Pancreas (tissue), 10 donors: ENCODE measurements at regions not wholly inside any gene's neighbourhood (a gene's known extent, or its start where the extent isn't known, plus 50 kb on each side); places are given as distances from the start of the nearest gene placed in this dataset.

Source experiments
- ATAC-seq, 4 donors: fragments of 200-7000 bp; cut with Tn5 transposase; one replicate each; pipeline versions ENCODE4 v1.8.0 to v1.9.1; 2020; ENCODE audit warnings: mild to moderate bottlenecking in 4 of 4, moderate library complexity in 4 of 4
- DNase-seq, 6 donors: peaks; one replicate each; pipeline ENCODE4 v3.0.0-alpha.2; 2020
- FAIRE-seq: peaks from 2 replicates; lab custom pipeline; 2012; peaks lifted over from hg19 to GRCh38; lab: Jason Lieb, UNC
- H3K27ac ChIP-seq, 4 donors: fragments of 200-600 bp; sonication (generic); 1 replicate in 3 of 4; 2 replicates in 1 of 4; pipeline versions ENCODE4 v1.5.0 to v1.8.0; 2020
- H3K27me3 ChIP-seq, 4 donors: fragments of 200-600 bp; one replicate each; pipeline ENCODE4 v1.8.0; 2021
- H3K36me3 ChIP-seq, 3 donors: fragments of 200-600 bp; sonication (generic) in 1 of 3; one replicate each; pipeline versions ENCODE4 v1.5.0 to v1.8.0; 2020 to 2021
- H3K4me1 ChIP-seq, 3 donors: fragments of 200-600 bp; one replicate each; pipeline ENCODE4 v1.8.0; 2021
- H3K4me3 ChIP-seq, 4 donors: fragments of 200-600 bp; sonication (generic) in 2 of 4; one replicate each; pipeline versions ENCODE4 v1.5.0 to v1.8.0; 2020 to 2021
- H3K9me3 ChIP-seq, 4 donors: fragments of 200-600 bp; one replicate each; pipeline ENCODE4 v1.8.0; 2021
- WGBS, 2 donors: extraction: QIAGEN DNeasy Blood & Tissue Kit; methylation state at CpG; one replicate each; pipeline ENCODE4 v1.1.7; 2013; 5-methylcytosine and 5-hydroxymethylcytosine counted together
- intact Hi-C, 3 donors: fragments of 100-400 bp; cut with DNase I; formaldehyde crosslinking; loops; one replicate each; pipeline versions ENCODE4 v1.11.1 to v1.14.2; 2022
- TF ChIP-seq, protein P1 (sequence below), 4 donors: fragments of 200-600 bp; sonication (generic) in 3 of 4; IDR thresholded peaks; one replicate each; pipeline versions ENCODE4 v1.5.0 to v1.8.0; 2021; ENCODE audit warnings: antibody characterized with exemption in 4 of 4
- donor health status: healthy with polysubstance abuse.
- donor health status: DM: no; HTN: no; CAD: no; lungs with moderate emphysema.
- donor health status: DM: no; HTN: no; CAD: no.
- donor health status: control.
- donor health status: control.
- donor health status: Bipolar disorder and iron deficiency.
- donor health status: DM: yes; HTN: yes; CAD: no.
- donor health status: DM: no; HTN: no; CAD: no.
- donor health status: DM: no; HTN: no; CAD: no.
- donor health status: DM: yes; HTN: yes; CAD: no.

DNA sequence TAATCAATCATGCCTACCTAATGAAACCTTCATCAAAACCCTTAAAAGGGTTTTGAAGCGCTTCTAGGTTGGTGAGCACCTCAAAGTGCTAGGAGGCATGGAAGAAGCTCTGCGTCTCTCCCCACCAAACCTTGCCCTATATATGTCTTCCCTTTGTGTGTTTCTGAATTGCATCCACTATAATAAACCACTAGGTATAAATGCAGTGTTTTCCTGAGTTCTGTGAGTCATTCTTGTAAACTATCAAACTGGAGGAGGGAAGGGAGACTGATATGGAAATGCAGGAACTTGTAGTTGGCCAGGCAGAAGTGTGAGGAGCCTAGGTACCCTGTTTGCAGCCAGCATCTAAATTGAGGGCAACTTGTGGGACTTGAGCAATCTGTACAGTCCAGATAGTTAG lies 698.8 kb downstream of the DOK5 start:
- intact Hi-C loops = no loop called here
- DNase-seq (no peak), ATAC-seq (no peak), FAIRE-seq (no peak)
- H3K36me3 ChIP-seq = no peaks in the 10 kb centered on the region
- WGBS, 2 donors = 44 to 50% methylated on average over 2 of the region's 2 CpGs
- TF ChIP-seq, protein P1, sequence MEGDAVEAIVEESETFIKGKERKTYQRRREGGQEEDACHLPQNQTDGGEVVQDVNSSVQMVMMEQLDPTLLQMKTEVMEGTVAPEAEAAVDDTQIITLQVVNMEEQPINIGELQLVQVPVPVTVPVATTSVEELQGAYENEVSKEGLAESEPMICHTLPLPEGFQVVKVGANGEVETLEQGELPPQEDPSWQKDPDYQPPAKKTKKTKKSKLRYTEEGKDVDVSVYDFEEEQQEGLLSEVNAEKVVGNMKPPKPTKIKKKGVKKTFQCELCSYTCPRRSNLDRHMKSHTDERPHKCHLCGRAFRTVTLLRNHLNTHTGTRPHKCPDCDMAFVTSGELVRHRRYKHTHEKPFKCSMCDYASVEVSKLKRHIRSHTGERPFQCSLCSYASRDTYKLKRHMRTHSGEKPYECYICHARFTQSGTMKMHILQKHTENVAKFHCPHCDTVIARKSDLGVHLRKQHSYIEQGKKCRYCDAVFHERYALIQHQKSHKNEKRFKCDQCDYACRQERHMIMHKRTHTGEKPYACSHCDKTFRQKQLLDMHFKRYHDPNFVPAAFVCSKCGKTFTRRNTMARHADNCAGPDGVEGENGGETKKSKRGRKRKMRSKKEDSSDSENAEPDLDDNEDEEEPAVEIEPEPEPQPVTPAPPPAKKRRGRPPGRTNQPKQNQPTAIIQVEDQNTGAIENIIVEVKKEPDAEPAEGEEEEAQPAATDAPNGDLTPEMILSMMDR (IDR thresholded peaks at IDR 0.05) = no peak
- no peaks in the 10 kb centered on the region for H3K4me1 ChIP-seq
- H3K27ac ChIP-seq = no peak overlapping the region
- H3K9me3 ChIP-seq = no peaks in the 10 kb centered on the region
- no peak overlapping the region for H3K4me3 ChIP-seq
- H3K27me3 ChIP-seq = no peaks in the 10 kb centered on the region

DNA sequence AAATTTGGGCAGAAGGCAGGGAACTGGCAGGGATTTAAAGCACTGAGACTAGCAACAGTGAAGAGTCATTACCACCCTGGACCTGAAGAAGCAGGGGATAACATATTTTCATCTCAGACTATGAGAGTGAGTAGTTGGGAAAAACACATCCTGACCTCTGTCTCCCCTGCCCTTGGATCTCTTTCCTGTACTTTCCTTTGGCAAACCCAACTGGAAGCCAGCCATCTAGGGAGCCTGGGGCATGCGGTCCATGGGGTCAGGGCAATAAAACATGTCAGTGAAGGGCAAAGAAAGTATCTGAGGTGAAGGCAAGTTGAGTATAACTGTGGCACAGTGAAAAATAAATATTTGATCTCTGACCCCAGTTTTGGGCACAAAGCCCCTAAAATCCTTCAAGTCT lies 698.2 kb downstream of the DOK5 start:
- WGBS, 2 donors = 31 to 35% methylated on average over 1 of the region's 1 CpG
- Histone ChIP-seq H3K27ac (no peak overlapping the region), H3K4me3 (no peak overlapping the region), H3K27me3 (no peaks in the 10 kb centered on the region), H3K4me1 (no peaks in the 10 kb centered on the region), H3K9me3 (no peaks in the 10 kb centered on the region), H3K36me3 (no peaks in the 10 kb centered on the region)
- ATAC-seq (no peak), FAIRE-seq (no peak), DNase-seq (no peak)
- TF ChIP-seq, protein P1 (IDR thresholded peaks at IDR 0.05) = no peak
- intact Hi-C loops = no loop called here

DNA sequence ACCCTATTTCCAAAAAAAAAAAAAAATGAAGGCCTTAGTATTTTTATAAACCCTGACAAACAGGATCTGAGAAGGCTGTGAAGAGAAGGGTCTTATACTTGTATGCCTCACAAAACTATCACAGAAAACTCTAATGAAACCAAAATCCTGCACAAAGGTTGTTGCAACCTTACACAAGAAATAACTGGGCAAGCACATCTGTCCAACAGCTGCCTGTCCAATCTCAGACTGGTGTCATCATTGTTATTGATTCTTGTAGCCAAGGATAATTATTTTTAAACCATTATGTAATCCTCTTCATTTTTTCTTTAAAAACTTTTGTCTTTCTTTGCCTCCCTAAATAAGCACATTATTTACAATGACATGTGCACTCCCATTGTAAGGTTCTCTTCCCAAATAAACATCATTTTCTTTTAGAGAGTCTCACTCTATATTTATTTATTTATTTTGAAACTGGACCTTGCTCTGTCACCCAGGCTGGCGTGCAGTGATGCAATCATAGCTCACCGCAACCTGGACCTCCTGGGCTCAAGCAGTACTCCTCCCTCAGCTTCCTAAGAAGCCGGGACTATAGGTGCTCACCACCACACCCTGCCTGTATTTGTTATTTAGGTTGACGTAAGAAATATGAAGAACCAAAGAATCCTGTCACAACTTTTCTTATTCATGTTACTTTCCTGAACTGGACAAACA lies 697.1 kb downstream of the DOK5 start:
- no peaks in the 10 kb centered on the region for H3K36me3 ChIP-seq
- H3K9me3 ChIP-seq = no peaks in the 10 kb centered on the region
- no peak for ATAC-seq
- no peaks in the 10 kb centered on the region for H3K4me1 ChIP-seq
- TF ChIP-seq, protein P1 (IDR thresholded peaks at IDR 0.05) = no peak
- no peak for DNase-seq
- no peak for FAIRE-seq
- H3K27ac ChIP-seq = no peak overlapping the region
- intact Hi-C loops = no loop called here
- H3K27me3 ChIP-seq = no peaks in the 10 kb centered on the region
- no peak overlapping the region for H3K4me3 ChIP-seq
- WGBS, 2 donors = 69 to 74% methylated on average over 4 of the region's 4 CpGs

DNA sequence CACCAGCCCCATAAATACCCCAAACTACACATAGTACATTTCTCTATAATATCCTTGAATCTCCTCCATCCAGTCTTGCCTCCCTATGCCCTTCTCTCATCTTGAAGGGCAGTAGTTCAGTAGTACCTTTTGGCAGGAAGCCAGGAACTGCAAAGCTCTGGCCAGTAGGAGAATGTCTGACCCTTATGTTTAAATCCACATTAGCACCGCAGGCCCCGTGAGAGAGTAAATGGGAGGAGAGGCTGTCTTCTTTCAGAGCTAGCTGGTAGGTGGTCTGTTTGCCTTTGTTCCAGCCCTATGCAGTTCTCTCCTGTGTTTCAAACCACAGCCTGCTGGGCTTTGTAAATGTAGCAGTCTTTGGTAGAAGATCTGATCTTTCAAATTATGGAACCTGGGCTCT lies 690.7 kb downstream of the DOK5 start:
- FAIRE-seq = no peak
- Histone ChIP-seq H3K27ac (no peak overlapping the region), H3K36me3 (no peaks in the 10 kb centered on the region), H3K9me3 (no peaks in the 10 kb centered on the region), H3K4me3 (no peak overlapping the region), H3K4me1 (no peaks in the 10 kb centered on the region), H3K27me3 (no peaks in the 10 kb centered on the region)
- intact Hi-C loops = no loop called here
- TF ChIP-seq, protein P1 (IDR thresholded peaks at IDR 0.05) = no peak
- 34 to 40% methylated on average over 2 of the region's 2 CpGs for WGBS, 2 donors
- no peak for DNase-seq
- no peak for ATAC-seq

DNA sequence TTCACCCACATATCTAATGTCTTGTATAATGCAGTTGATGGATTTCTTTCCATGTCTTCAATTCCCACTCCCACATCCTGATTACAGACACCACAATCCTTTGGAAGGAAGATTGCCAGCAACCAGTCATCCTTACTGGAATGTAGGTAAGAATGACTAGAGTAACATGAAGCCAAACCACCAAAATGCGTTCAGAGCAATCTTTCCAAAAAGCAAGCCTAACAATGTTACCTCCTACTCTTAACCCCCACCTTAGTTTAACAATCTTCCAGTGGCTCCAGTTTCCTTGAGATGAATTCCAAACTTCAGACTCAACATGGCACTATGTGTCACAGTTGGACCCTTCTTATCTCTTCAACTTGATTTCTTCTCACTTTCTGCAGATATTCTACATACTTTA lies 685.6 kb downstream of the DOK5 start:
- 63 to 73% methylated on average over 1 of the region's 1 CpG for WGBS, 2 donors
- Histone ChIP-seq H3K4me3 (no peak overlapping the region), H3K27me3 (no peaks in the 10 kb centered on the region), H3K36me3 (no peaks in the 10 kb centered on the region), H3K4me1 (no peaks in the 10 kb centered on the region), H3K9me3 (no peaks in the 10 kb centered on the region), H3K27ac (no peak overlapping the region)
- FAIRE-seq = no peak
- TF ChIP-seq, protein P1 (IDR thresholded peaks at IDR 0.05) = no peak
- ATAC-seq = no peak
- DNase-seq = no peak
- intact Hi-C loops = no loop called here
